ENCODE measurements at regions not wholly inside any gene's neighbourhood (a gene's known extent, or its start where the extent isn't known, plus 50 kb on each side); places are given as distances from the start of the nearest gene placed in this dataset.
"Not testable (repeated sequence)": the region's sequence is repeated elsewhere in the genome, so short reads cannot be mapped to it uniquely, and the experiment has no call there.

DNA sequence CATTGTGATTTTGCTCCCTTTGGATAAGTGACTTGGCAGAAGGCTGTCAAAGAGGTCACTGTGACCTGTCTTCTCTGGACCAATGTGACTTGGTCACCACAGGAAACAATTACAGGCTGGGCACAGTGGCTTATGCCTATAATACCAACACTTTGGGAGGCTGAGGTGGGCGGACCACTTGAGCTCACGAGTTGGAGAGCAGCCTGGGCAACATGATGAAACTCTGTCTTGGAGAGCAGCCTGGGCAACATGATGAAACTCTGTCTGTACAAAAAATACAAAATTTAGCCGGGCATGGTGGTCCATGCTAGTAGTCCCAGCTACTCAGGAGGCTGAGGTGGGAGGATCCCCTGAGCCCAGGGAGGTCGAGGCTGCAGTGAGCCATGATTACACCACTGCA lies 256.9 kb downstream of the FAM72C start:
- H2AFZ ChIP-seq (ENCODE audit: low read length); H3K14ac ChIP-seq (ENCODE audit: insufficient read length); H3K9ac ChIP-seq (replicated peaks in 1 of 4; ENCODE audit: extremely low read depth in 1 of 4, low read depth in 3 of 4, low read length in 3 of 4); H3K23ac ChIP-seq (ENCODE audit: insufficient read length); H2BK12ac ChIP-seq (ENCODE audit: low read depth, low read length); H3K36me3 ChIP-seq (ENCODE audit: control insufficient read depth in 2 of 4, insufficient read depth in 4 of 4, low read length in 3 of 4); H4K91ac ChIP-seq (replicated peaks; ENCODE audit: insufficient read length, low read length); H2BK120ac ChIP-seq (replicated peaks; ENCODE audit: low read depth, low read length); H4K5ac ChIP-seq (ENCODE audit: insufficient read length, low read depth, low read length); H3K79me1 ChIP-seq (ENCODE audit: low read depth, low read length); H3K4me2 ChIP-seq (ENCODE audit: insufficient read depth in 1 of 2, low read depth in 2 of 2, low read length in 2 of 2); H3K27me3 ChIP-seq (replicated peaks in 1 of 4; ENCODE audit: control insufficient read depth in 3 of 4, extremely low read depth in 1 of 4, insufficient read depth in 3 of 4, low read length in 3 of 4); H3K4me3 ChIP-seq (ENCODE audit: extremely low read depth in 1 of 4, insufficient read depth in 2 of 4, low read depth in 3 of 4, low read length in 4 of 4); H2BK20ac ChIP-seq (ENCODE audit: low read length); H3K56ac ChIP-seq (replicated peaks; ENCODE audit: insufficient read length, low read depth, low read length); H3K4ac ChIP-seq (replicated peaks; ENCODE audit: insufficient read length, low read depth, low read length); H3K4me1 ChIP-seq (replicated peaks in 1 of 4; ENCODE audit: control insufficient read depth in 3 of 4, insufficient read depth in 4 of 4, low read length in 3 of 4); H3K27ac ChIP-seq (ENCODE audit: low read depth, low read length); H3K23me2 ChIP-seq (ENCODE audit: low read depth, low read length); DNase-seq (ENCODE audit: low read depth in 1 of 2, low spot score in 2 of 2); H3K79me2 ChIP-seq (ENCODE audit: control insufficient read depth in 1 of 2, insufficient read depth in 2 of 2, low read length in 2 of 2); FAIRE-seq; H2BK15ac ChIP-seq (ENCODE audit: low read length); H2AK5ac ChIP-seq (ENCODE audit: low read depth, low read length); H3K18ac ChIP-seq (ENCODE audit: extremely low read depth, low read length); H4K8ac ChIP-seq (ENCODE audit: extremely low read depth, insufficient read depth, low read length); H4K20me1 ChIP-seq (replicated peaks in 1 of 2; ENCODE audit: control insufficient read depth in 1 of 2, insufficient read depth in 2 of 2, low read length in 2 of 2); H2BK5ac ChIP-seq (ENCODE audit: low read depth, low read length): not testable (repeated sequence)
- peaks cover 0 to 28% of the 10 kb centered on the region in 2 experiments; a peak in 2 of 4 replicates for H3K9me3 ChIP-seq (ENCODE audit: insufficient read depth in 2 of 2, low read depth in 1 of 2, low read length in 1 of 2)
- 76% methylated on average over 4 of the region's 4 CpGs; no CpG with 5 or more reads in 1 of the 2 experiments for WGBS, 2 experiments (ENCODE audit: extremely low coverage in 1 of 2, insufficient coverage in 1 of 2, insufficient read length in 1 of 2, insufficient replicate concordance in 2 of 2, low coverage in 1 of 2, low lambda C conversion rate in 2 of 2, missing lambda C conversion rate in 1 of 2)
- ChIA-PET POLR2A (ENCODE audit: partially characterized antibody) (interaction anchor here (1.2 kb wide), 1 partner anchor 16 kb away, joined by 3 read pairs; no protein-coding TSS in a partner anchor), CTCF (ENCODE audit: partially characterized antibody) (interaction anchor here (0.9 kb wide), 1 partner anchor 16 kb away, joined by 3 read pairs; no protein-coding TSS in a partner anchor)

GRCh38 chr1:143709606-143710259 lies 262.1 kb downstream of the FAM72C start:
- FAIRE-seq: peak; percentile 81
- H3K27me3 ChIP-seq (replicated peaks in 1 of 4; ENCODE audit: control insufficient read depth in 3 of 4, extremely low read depth in 1 of 4, insufficient read depth in 3 of 4, low read length in 3 of 4); H2BK12ac ChIP-seq (ENCODE audit: low read depth, low read length); H3K4me3 ChIP-seq (ENCODE audit: extremely low read depth in 1 of 4, insufficient read depth in 2 of 4, low read depth in 3 of 4, low read length in 4 of 4); H3K4me2 ChIP-seq (ENCODE audit: insufficient read depth in 1 of 2, low read depth in 2 of 2, low read length in 2 of 2); H2BK15ac ChIP-seq (ENCODE audit: low read length); H4K91ac ChIP-seq (replicated peaks; ENCODE audit: insufficient read length, low read length); H3K23me2 ChIP-seq (ENCODE audit: low read depth, low read length); H3K9ac ChIP-seq (replicated peaks in 1 of 4; ENCODE audit: extremely low read depth in 1 of 4, low read depth in 3 of 4, low read length in 3 of 4); H2BK5ac ChIP-seq (ENCODE audit: low read depth, low read length); H2AK5ac ChIP-seq (ENCODE audit: low read depth, low read length); H3K56ac ChIP-seq (replicated peaks; ENCODE audit: insufficient read length, low read depth, low read length); H4K5ac ChIP-seq (ENCODE audit: insufficient read length, low read depth, low read length); H2BK120ac ChIP-seq (replicated peaks; ENCODE audit: low read depth, low read length); H3K36me3 ChIP-seq (ENCODE audit: control insufficient read depth in 2 of 4, insufficient read depth in 4 of 4, low read length in 3 of 4); H3K27ac ChIP-seq (ENCODE audit: low read depth, low read length); H3K14ac ChIP-seq (ENCODE audit: insufficient read length); H3K23ac ChIP-seq (ENCODE audit: insufficient read length); H4K20me1 ChIP-seq (replicated peaks in 1 of 2; ENCODE audit: control insufficient read depth in 1 of 2, insufficient read depth in 2 of 2, low read length in 2 of 2); H2AFZ ChIP-seq (ENCODE audit: low read length); H2BK20ac ChIP-seq (ENCODE audit: low read length); H3K79me2 ChIP-seq (ENCODE audit: control insufficient read depth in 1 of 2, insufficient read depth in 2 of 2, low read length in 2 of 2); H3K79me1 ChIP-seq (ENCODE audit: low read depth, low read length); H3K4me1 ChIP-seq (replicated peaks in 1 of 4; ENCODE audit: control insufficient read depth in 3 of 4, insufficient read depth in 4 of 4, low read length in 3 of 4); H3K4ac ChIP-seq (replicated peaks; ENCODE audit: insufficient read length, low read depth, low read length); H3K18ac ChIP-seq (ENCODE audit: extremely low read depth, low read length); H4K8ac ChIP-seq (ENCODE audit: extremely low read depth, insufficient read depth, low read length): not testable (repeated sequence)
- peak in 1 of 2 experiments; percentile 31 for DNase-seq (ENCODE audit: low read depth in 1 of 2, low spot score in 2 of 2)
- 91% methylated on average over 5 of the region's 10 CpGs; no CpG with 5 or more reads in 1 of the 2 experiments for WGBS, 2 experiments (ENCODE audit: extremely low coverage in 1 of 2, insufficient coverage in 1 of 2, insufficient read length in 1 of 2, insufficient replicate concordance in 2 of 2, low coverage in 1 of 2, low lambda C conversion rate in 2 of 2, missing lambda C conversion rate in 1 of 2)
- ChIA-PET POLR2A (ENCODE audit: partially characterized antibody) (interaction anchor here (1.1 kb wide), 1 partner anchor 11 kb away, joined by 3 read pairs; no protein-coding TSS in a partner anchor), CTCF (ENCODE audit: partially characterized antibody) (interaction anchor here (1.1 kb wide), 1 partner anchor 10 kb away, joined by 4 read pairs; no protein-coding TSS in a partner anchor)
- peaks cover 4 to 23% of the 10 kb centered on the region in 2 experiments; a peak in 2 of 4 replicates for H3K9me3 ChIP-seq (ENCODE audit: insufficient read depth in 2 of 2, low read depth in 1 of 2, low read length in 1 of 2)
